ENCODE measurements at regions not wholly inside any gene's neighbourhood (a gene's known extent, or its start where the extent isn't known, plus 50 kb on each side); places are given as distances from the start of the nearest gene placed in this dataset.

- Histone ChIP-seq H3K27ac (ENCODE audit: low read depth, low read length) (no peak overlapping the region), H2AFZ (ENCODE audit: low read depth, low read length, severe bottlenecking) (no peak overlapping the region), H3F3A (ENCODE audit: insufficient read depth) (no peaks in the 10 kb centered on the region), H3K79me2 (ENCODE audit: insufficient read depth, low read length) (no peaks in the 10 kb centered on the region), H3K4me2 (ENCODE audit: low read depth, low read length, poor library complexity, severe bottlenecking) (no peak overlapping the region), H3K9ac (ENCODE audit: low read length) (no peak overlapping the region), H3K9me3 (ENCODE audit: insufficient read depth, low read length) (no peaks in the 10 kb centered on the region), H3K9me2 (replicated peaks; ENCODE audit: insufficient read depth, low read length) (no peaks in the 10 kb centered on the region), H4K20me1 (ENCODE audit: low read depth, low read length) (no peaks in the 10 kb centered on the region), H3K36me3 (ENCODE audit: low read length) (no peaks in the 10 kb centered on the region), H3K4me3 (ENCODE audit: insufficient read depth, low read length, poor library complexity, severe bottlenecking) (no peak overlapping the region), H3K27me3 (ENCODE audit: low read length) (no peaks in the 10 kb centered on the region)
- TF ChIP-seq EZH2phosphoT487 (conservative IDR thresholded peaks at IDR 0.05; ENCODE audit: low read length) (no peak), CTCF (IDR thresholded peaks at IDR 0.05; ENCODE audit: insufficient read depth, low read length, poor library complexity, severe bottlenecking) (no peak)
Measured at GRCh38 chr4:20646287-20646686, 54.0 kb upstream of the PACRGL start.
